ENCODE measurements at regions not wholly inside any gene's neighbourhood (a gene's known extent, or its start where the extent isn't known, plus 50 kb on each side); places are given as distances from the start of the nearest gene placed in this dataset.
A peak's percentile ranks its signal among the peaks of the same experiment; 100 is the strongest.

DNA sequence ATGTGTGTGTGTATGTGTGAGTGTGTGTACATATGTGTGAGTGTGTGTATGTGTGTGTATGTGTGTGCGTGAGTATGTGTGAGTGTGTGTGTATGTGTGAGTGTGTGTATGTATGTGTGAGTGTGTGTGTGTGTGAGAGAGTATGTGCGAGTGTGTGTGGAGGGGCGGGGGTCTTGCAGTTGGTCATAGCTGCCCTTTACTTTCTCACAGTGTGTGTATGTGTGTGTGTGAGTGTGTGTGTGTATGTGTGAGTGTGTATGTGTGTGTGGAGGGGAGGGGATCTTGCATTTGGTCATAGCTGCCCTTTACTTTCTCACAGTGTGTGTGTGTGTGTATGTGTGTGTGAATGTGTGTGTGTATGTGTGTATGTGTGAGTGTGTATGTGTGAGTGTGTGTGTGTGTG is 74.8 kb upstream of the ENPP6 start:
- Histone ChIP-seq H3K4me1 (peaks cover 0 to 8% (median 2%) of the 10 kb centered on the region in 4 donors), H3K9me3 (no peaks in the 10 kb centered on the region), H3K4me3 (no peak overlapping the region), H3K36me3 (no peaks in the 10 kb centered on the region), H3K27me3 (no peaks in the 10 kb centered on the region), H3K27ac (no peak overlapping the region)
- TF ChIP-seq CTCF (IDR thresholded peaks at IDR 0.05) (no peak), POLR2A (IDR thresholded peaks at IDR 0.05) (no peak), POLR2AphosphoS5 (IDR thresholded peaks at IDR 0.05) (no peak), EP300 (IDR thresholded peaks at IDR 0.05) (no peak)
- intact Hi-C loops (cut with DNase I) = no loop called here
- no peak for DNase-seq
- WGBS, 2 donors = 93 to 95% methylated on average over 3 of the region's 3 CpGs

DNA sequence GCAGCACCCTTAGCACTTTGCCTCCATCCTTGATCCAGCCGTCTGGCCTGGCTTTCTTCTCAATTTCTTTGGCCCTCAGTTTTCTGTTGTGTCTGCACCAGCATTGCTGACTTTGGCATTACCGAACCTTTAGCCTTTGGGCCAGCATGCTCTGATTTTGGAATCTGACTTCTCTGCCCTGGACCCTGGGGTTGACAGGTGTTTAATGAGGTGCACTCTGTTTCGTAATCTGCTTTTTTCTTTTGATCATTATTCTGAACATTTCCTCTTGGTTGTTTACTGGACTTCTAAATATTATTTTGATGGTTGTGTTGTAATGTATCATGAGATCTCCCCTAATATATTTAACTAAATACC is 71.5 kb upstream of the ENPP6 start:
- no peak overlapping the region for H3K27ac ChIP-seq

GRCh38 chr4:184288451-184289178 is 70.9 kb upstream of the ENPP6 start:
- 56 to 58% methylated on average over 14 of the region's 14 CpGs for WGBS, 2 donors
- intact Hi-C loops (cut with DNase I) = loop anchor here (5.0 kb wide), 1 partner anchor 94 kb away; no protein-coding TSS in a partner anchor
- no peaks in the 10 kb centered on the region for H3K9me3 ChIP-seq
- no peak for TF ChIP-seq EP300 (IDR thresholded peaks at IDR 0.05)
- TF ChIP-seq CTCF (IDR thresholded peaks at IDR 0.05) = no peak
- no peak for TF ChIP-seq POLR2AphosphoS5 (IDR thresholded peaks at IDR 0.05)
- no peak for TF ChIP-seq POLR2A (IDR thresholded peaks at IDR 0.05)
- peaks cover 0 to 10% (median 2%) of the 10 kb centered on the region in 4 donors for H3K4me1 ChIP-seq
- no peak overlapping the region for H3K4me3 ChIP-seq
- no peak for DNase-seq
- no peaks in the 10 kb centered on the region for H3K36me3 ChIP-seq
- no peaks in the 10 kb centered on the region for H3K27me3 ChIP-seq
- H3K27ac ChIP-seq = peak overlapping the region in 1 of 4 donors; percentile 7

More for the DNA sequence above, 71.5 kb upstream of the ENPP6 start:
- Histone ChIP-seq H3K4me1 (peaks cover 0 to 10% (median 2%) of the 10 kb centered on the region in 4 donors), H3K9me3 (no peaks in the 10 kb centered on the region), H3K4me3 (no peak overlapping the region), H3K36me3 (no peaks in the 10 kb centered on the region), H3K27me3 (no peaks in the 10 kb centered on the region)
- no peak for DNase-seq
- 72 to 86% methylated on average over 3 of the region's 3 CpGs for WGBS, 2 donors
- TF ChIP-seq EP300 (IDR thresholded peaks at IDR 0.05) (no peak), CTCF (IDR thresholded peaks at IDR 0.05) (no peak), POLR2AphosphoS5 (IDR thresholded peaks at IDR 0.05) (no peak), POLR2A (IDR thresholded peaks at IDR 0.05) (no peak)
- intact Hi-C loops (cut with DNase I) = loop anchor here (5.0 kb wide), 1 partner anchor 93 kb away; no protein-coding TSS in a partner anchor

DNA sequence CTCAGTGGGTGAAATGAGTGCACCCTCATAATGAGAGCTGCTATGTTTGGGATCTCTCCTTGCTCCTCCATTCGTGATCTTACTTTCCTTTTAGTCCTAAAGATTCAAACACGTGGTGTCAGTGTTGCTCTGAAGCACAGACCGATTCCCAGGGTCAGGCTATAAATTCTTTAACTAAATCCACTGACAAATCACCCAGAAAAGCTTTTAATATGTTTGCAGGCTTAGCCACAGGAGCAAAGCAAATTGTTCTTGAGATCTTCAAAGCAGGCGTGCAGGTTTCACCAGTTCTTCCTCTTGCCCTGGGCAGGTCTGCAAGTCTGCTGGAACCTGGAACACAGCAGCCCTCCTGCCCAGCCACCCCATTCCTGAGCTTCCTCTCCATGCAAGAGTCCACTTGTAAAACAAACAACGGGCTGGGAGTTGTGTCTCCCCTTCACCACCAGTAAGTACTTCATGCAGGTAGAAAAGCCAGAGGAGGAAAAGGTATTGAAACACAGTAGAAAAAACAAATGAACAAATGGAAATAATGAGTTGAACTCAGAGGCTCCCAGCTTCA is 70.1 kb upstream of the ENPP6 start:
- no peaks in the 10 kb centered on the region for H3K9me3 ChIP-seq
- H3K4me3 ChIP-seq = no peak overlapping the region
- H3K27me3 ChIP-seq = no peaks in the 10 kb centered on the region
- 6 to 27% methylated on average over 5 of the region's 5 CpGs for WGBS, 2 donors
- peak overlapping the region in 2 of 4 donors; percentile 7 to 8 for H3K27ac ChIP-seq
- DNase-seq = no peak
- peak in 2 of 4 experiments; percentile 30 for TF ChIP-seq CTCF (IDR thresholded peaks at IDR 0.05)
- no peak for TF ChIP-seq EP300 (IDR thresholded peaks at IDR 0.05)
- TF ChIP-seq POLR2A (IDR thresholded peaks at IDR 0.05) = no peak
- TF ChIP-seq POLR2AphosphoS5 (IDR thresholded peaks at IDR 0.05) = peak in 3 of 4 donors; percentile 8 to 18 (median 11)
- intact Hi-C loops (cut with DNase I) = loop anchor here (1.0 to 5.0 kb wide), 3 partner anchors 95 to 251 kb away; partner anchors contain the start of gene IRF2
- peaks cover 0 to 10% (median 2%) of the 10 kb centered on the region in 4 donors for H3K4me1 ChIP-seq
- no peaks in the 10 kb centered on the region for H3K36me3 ChIP-seq
